ACHN (cell line): ENCODE measurements at regions not wholly inside any gene's neighbourhood (a gene's known extent, or its start where the extent isn't known, plus 50 kb on each side); places are given as distances from the start of the nearest gene placed in this dataset.
"Not testable (repeated sequence)": the region's sequence is repeated elsewhere in the genome, so short reads cannot be mapped to it uniquely, and the experiment has no call there.

Experiments used
- DNase-seq: peaks from one replicate; pipeline ENCODE4 v3.0.0-alpha.2; 2015
- in situ Hi-C: cut with HindIII; loops from 2 replicates; pipeline ENCODE4 v1.10.0; 2017; ENCODE audit warnings: low sequenced_read_pairs, low pct_ligation_motif_present, low pct_unique_long_range_greater_than_20kb

DNA sequence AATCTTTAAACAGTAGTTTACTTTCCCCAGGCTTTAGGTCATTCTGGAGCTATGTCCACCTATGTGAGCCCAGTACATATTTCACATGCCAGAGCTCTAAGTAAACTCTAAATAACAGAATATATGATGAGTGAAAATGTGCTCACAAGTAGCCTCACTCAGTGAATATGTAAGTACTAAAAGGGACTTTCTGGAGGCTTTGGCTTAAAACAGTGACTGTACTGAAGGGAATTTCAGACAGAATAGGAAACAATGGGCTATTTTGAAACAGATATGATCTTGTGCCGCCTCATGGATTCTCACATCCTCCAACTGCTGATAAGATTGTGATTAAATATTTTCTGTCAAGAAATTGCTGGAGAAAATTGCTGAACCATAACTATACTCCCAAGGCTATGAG lies 747.9 kb downstream of the SOCS6 start:
- in situ Hi-C loops: no loop called here
- DNase-seq: no peak

DNA sequence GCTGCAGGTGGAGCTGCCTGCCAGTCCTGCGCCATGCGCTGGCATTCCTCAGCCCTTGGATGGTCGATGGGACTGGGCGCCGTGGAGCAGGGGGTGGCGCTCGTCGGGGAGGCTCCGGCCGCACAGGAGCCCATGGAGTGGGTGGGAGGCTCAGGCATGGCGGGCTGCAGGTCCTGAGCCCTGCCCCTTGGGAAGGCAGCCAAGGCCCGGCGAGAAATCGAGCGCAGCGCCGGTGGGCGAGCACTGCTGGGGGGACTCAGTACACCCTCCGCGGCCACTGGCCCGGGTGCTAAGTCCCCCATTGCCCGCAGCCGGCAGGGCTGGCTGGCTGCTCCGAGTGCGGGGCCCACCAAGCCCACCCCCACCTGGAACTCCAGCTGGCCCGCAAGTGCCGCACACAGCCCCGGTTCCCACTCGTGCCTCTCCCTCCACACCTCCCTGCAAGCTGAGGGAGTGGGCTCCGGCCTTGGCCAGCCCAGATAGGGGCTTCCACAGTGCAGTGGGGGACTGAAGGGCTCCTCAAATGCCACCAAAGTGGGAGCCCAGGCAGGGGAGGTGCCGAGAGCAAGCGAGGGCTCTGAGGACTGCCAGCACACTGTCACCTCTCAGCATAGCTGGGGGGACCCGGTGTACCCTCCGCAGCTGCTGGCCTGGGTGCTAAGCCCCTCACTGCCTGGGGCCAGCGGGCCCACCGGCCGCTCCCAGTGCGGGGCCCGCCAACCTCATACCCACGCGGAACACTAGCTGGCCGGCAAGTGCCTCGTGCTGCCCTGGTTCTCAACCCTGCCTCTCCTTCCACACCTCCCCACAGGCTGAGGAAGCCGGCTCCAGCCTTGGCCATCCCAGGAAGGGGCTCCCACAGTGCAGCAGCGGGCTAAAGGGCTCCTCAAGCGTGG lies 742.7 kb downstream of the SOCS6 start:
- in situ Hi-C loops, DNase-seq: not testable (repeated sequence)

DNA sequence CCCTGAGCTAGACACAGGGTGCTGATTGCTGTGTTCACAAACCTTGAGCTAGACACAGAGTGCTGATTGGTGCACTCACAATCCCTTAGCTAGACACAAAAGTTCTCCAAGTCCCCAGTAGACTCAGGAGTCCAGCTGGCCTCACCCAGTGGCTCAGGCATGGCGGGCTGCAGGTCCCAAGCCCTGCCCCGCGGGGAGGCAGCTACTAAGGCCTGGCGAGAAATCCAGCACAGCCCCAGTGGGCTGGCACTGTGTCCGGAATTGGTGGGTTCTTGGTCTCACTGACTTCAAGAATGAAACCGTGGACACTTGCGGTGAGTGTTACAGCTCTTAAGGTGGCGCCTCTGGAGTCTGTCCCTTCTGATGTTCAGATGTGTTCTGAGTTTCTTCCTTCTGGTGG lies 741.2 kb downstream of the SOCS6 start:
- DNase-seq: not testable (repeated sequence)

DNA sequence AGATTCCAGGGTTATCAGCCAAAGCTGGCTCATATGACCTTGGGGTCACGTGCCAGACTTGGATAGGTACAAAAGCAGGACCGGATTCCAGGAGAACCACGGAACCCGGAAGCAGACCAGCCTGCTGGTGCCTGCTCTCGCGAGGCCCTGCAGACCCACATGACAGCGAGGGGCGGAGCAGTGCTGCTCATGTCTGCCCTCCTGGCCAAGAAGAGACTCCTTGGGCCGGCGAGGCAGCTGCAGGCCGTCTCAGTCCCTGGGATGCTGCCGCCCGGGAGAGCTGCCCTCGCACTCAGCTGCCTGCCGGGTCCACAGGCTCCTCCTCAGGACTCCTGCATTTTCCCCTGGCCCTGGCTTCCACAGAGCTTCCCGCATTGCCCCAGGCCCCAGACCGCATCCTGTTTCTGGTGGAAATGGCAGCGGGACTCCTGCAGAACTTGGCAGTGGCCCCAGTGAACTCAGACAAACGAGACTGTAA lies 739.5 kb downstream of the SOCS6 start:
- no peak for DNase-seq
- in situ Hi-C loops: no loop called here

More for the DNA sequence above, 741.2 kb downstream of the SOCS6 start:
- in situ Hi-C loops: not testable (repeated sequence)

DNA sequence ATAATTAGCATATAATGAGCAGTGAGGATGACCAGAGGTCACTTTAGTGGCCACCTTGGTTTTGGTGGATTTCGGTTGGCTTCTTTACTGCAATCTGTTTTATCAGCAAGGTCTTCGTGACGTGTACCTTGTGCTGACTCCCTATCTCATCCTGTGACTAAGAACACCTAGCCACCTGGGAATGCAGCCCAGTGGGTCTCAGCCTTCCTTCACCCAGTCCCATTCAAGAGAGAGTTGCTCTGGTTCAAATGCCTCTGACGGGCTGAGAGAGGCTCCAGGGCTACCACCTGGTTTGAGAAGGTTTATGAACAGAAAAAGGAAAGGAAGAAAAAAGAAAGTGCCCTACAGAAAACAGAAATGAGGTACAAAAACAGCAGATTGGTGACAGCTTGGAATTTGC lies 738.7 kb downstream of the SOCS6 start:
- DNase-seq: no peak
- in situ Hi-C loops: no loop called here

DNA sequence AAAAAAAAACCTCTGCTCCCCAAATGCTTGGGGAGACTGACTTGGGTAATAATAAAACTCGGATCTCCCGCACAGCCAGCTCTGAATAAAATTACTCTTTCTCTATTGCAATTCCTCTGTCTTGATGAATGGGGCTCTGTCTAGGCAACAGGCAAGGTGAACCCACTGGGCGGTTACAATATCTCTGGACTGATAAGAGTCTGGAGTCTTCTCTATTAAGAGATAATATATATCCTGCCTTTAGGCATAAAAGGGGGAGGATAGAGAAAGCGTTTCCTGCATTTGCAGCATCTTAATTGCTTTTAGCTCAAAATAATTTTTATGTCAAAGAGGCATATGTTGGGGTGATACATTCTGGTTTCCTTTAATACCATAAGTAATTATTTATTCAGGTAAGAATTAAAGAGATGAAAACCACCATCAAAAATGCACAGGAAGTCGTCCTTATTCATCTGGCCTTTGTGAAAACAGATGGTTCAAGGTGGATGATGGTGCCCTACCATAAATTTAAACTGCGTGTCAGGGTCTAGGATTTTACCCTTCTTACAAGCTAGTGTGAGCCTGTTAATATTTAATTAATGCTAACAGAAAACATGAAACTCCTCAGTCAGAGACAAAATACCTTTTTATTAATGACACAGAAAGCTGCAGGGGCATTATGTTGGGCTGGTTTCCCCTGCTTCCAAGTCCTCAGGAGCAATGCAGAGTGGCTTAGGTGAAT lies 736.8 kb downstream of the SOCS6 start:
- in situ Hi-C loops: no loop called here
- no peak for DNase-seq

DNA sequence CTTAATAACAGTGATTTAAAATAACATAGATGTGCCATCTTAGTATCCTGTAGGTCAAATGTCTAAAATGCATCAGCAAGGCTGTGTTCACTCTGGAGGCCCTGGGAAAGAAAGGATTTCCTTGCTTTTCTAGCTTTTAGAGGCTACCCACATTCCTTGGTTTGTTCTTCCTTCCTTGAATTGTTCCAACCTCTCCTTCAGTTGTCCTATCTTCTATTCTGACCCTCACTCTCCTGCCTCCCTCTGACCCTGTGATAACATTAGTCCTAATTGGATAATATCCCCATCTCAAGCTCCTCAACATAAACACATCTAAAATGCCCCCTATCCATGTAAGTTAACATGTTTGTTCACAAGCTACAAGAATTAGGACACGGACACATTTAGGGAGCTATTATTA lies 733.5 kb downstream of the SOCS6 start:
- in situ Hi-C loops: no loop called here
- no peak for DNase-seq

DNA sequence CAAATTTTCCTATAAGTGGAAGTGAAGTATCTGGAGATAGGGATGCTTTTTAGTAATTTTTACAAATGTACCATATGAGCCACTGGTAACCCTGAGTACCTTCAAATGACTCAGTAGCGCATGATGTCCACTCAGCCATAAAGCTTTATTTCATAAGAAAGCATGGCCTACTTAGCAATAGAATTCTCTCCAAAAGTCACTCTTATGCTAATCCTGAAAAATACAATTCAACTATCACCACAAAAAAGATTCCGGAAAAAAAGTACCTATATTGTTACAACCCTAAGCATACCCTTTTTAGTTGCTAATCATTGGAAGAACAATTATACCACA lies 732.2 kb downstream of the SOCS6 start:
- no peak for DNase-seq
- in situ Hi-C loops: no loop called here

DNA sequence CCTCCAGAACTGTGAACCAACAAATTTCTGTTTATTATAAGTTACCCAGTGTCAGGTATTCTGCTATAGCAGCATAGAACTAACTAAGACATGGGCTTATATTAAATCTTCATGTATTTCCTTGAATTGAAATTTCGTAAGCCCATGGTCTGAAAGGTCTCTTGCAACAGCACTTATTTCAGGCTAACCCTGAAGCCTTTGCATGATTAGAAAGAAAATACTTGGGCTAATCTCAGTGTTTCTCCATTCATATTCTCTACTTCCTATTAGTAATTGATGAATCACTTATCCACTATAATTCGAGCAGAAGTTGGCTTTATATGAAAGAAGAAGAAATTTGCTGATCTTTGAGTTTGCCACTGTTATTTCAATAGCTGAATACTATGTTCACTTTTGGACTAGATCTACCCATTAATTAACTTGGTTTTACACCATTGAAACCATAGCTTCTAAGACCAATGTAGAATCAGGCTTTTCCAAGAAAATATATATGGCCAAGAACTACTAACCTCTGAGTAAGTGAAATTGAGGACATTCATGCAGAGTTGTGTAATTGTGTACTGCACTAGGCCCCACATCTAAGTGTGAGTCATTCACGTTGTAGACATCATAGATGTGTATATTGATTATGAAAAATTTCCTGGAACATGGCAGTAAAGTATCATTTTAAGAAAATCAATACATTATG lies 731.6 kb downstream of the SOCS6 start:
- DNase-seq: no peak
- in situ Hi-C loops: no loop called here

DNA sequence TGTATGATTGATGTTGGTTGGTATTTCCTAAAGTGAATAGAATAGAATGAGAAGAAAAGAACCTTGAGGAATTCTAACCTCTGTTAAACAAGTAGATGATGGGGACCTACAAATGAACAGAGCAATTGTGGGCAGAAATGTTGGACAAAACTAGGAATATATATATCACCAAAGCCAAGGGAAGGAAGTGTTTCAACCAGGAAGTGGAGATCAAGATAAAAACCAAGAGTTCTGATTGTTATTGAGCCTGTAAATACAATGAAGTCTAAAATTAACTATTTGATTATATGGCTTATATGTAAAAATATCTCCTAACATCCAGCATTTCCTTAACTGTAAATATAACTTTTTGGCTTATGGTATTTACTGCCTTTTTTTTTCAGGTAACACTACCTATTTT lies 730.0 kb downstream of the SOCS6 start:
- in situ Hi-C loops: no loop called here
- DNase-seq: no peak

DNA sequence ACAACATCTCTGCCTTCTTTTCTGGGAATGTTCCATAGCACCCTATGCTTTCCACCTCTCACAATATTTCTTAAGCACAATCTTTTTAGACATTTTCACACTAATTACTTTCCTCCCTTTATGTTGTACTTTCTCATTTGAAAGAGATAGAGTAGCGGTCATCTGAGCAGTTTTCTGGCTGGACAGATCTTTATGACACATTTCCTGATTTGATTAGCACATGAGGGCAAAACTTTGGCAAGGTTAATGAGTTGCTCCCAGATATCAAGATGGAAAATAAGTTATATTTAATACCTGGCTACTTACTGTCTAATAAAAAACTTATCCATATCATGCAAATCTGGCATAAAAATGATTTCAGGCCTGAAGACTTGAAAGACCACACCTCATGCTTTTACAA lies 723.9 kb downstream of the SOCS6 start:
- DNase-seq: no peak
- in situ Hi-C loops: no loop called here

DNA sequence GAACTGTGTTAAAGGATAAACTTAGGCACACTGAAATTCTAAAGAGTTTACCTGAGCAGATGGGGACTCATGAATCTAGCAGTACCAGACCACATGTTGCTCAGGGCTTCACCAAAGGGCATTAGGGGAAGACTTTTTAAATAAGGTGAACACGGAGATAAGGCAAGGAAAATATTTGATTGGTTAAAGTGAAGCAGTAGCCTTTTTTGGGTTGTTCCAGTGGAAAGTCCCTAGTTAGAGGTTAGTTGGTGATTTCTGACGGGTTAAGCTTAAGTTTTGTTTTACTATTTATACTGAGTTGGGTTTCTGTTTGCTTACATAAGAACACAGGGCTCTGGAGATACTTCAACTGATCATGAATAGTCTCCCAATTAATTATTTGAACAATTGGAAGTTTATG lies 722.5 kb downstream of the SOCS6 start:
- in situ Hi-C loops: no loop called here
- no peak for DNase-seq

DNA sequence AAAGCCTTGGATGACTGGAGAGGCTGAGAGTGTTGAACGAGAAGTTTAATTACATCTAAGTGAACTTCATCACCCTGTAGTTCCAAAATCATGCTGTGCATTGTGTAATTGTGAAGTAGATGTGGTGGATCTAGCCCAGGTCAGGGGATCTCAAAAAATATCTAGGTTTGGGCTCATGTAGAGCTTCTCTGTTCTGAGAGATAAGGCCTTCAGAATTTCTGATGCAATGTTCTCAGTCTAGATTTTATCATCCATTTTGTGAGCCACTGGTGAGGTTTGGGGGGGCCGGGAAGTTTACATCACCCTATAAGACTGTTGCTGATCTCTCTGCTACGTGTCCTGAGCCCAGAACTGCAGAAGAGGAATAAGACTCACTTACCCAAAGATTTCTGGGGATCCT lies 719.4 kb downstream of the SOCS6 start:
- DNase-seq: no peak
- in situ Hi-C loops: no loop called here

DNA sequence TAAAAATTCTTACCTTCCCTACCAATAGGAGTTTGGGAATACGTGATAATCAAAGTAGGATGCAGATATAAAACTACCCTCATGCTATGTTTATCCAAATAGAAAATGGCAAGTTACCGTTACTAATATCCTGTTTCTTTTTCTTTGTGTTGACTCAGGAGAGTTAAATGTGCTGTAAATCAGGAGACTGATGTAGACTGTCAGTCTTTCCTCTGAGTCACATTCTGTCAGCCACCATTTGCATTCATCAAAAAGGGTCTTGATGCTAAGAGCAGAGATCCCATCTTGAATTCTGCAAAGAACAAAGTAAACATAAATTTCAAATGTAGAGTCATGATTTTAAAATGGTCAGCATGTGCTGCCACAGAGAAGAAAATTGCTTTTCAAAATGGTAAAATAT lies 712.8 kb downstream of the SOCS6 start:
- DNase-seq: no peak
- in situ Hi-C loops: no loop called here

DNA sequence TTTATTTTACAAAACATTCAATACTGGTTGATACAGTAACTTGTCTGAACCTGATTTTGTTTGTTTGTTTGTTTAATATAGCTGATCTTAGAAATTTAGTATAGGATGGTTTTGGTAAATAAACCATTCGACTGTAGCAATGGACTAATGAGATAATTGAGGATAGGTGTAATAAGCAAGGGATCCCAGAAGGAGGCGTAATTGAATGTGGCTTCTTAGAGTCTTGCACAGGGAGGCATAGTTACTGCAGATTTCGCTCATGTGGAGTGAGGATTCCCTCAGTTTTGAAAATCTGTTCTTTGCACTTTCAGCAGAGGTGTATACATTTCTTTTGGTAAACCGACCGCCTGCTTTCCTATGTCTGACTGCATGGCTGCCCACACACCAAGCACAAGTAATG lies 709.6 kb downstream of the SOCS6 start:
- in situ Hi-C loops: no loop called here
- no peak for DNase-seq

DNA sequence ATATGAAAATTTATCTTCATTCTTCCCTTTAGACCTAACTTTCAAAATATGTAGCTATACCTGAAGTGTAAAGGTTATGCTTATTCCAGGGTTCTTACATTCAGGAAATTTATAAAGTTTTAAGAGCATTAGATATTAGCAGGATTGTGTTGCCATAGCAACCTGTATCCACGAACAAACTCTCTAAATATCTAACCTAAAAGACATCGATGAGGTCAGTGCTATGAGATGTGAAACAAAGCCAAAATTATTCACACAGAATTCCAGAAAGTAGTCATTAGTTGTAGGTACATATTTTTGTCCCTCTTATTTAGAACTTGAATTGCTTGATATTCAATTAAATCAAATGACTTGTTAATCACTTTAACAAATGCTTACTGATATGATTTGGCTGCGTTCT lies 705.3 kb downstream of the SOCS6 start:
- DNase-seq: no peak
- in situ Hi-C loops: no loop called here

DNA sequence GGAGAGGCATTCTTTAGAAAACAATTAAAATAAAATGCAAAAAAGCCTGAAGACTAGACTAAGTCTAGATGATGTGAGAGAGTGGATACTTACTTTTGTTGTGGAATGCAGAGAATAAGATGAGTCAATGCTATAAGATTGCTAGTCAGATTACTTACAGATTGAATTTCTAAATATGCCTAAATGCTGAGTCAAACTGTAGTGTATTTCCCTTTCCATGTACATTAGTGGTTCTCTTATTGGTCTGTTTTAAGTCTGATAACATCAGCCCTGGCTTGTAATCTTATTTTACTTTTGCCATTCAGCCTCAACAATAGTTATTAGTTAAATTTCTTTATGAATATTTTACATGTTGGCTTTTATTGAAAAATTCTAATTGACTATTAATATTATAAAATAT lies 702.7 kb downstream of the SOCS6 start:
- DNase-seq: no peak
- in situ Hi-C loops: no loop called here

DNA sequence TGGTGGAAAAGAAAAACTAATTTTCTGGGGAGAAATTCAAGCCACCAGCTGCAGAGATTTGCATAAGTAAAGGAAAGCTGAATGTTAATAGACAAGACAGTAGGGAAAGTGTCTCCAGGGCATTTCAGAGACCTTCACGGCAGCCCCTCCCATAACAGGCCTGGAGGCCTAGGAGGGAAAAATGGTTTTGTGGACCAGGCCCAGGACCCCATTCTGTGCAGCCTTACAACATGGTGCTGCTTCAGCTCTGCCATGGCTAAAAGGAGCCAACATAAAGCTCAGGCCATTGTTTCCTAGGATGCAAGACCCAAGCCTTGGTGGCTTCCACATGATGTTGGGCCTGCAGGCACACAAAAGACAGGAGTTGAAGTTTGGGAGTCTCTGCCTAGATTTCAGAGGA lies 697.1 kb downstream of the SOCS6 start:
- no peak for DNase-seq
- in situ Hi-C loops: no loop called here

DNA sequence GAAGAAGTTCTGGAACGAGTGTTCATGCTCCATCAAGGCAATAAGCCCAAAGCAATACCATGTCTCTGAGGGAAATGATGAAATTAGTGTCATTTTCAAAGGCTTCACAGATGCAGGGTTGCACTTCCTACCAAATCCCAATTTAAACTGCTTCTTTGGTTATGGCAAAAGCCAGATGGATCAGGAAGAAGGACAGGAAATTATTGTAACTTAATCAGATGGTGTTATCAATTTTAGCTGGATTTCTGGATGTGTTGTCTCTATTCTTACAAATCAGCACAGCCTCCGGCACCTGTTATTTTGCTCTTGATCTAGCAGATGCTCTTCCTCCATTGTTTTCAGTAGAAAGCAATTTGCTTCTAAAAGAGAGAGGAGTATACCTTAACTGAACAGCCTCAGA lies 693.4 kb downstream of the SOCS6 start:
- DNase-seq: no peak
- in situ Hi-C loops: no loop called here
